ENCODE measurements at regions not wholly inside any gene's neighbourhood (a gene's known extent, or its start where the extent isn't known, plus 50 kb on each side); places are given as distances from the start of the nearest gene placed in this dataset.
"Not testable (repeated sequence)": the region's sequence is repeated elsewhere in the genome, so short reads cannot be mapped to it uniquely, and the experiment has no call there.

DNA sequence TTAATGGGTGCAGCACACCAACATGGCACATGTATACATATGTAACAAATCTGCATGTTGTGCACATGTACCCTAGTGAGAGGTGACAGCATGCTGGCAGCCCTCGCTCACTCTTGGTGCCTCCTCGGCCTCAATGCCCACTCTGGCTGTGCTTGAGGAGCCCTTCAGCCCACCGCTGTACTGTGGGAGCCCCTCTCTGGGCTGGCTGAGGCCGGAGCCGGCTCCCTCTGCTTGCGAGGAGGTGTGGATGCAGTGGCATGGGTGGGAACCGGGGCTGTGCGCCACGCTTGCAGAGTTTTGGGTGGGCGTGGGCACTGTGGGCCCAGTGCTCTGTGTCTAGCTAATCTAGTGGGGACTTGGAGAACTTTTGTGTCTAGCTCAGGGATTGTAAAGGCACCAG is 315.9 kb upstream of the MAN1A1 start:
- DNase-seq (ENCODE audit: low read depth); in situ Hi-C loops (cut with HindIII; ENCODE audit: low pct_unique_long_range_greater_than_20kb, low sequenced_read_pairs): not testable (repeated sequence)

DNA sequence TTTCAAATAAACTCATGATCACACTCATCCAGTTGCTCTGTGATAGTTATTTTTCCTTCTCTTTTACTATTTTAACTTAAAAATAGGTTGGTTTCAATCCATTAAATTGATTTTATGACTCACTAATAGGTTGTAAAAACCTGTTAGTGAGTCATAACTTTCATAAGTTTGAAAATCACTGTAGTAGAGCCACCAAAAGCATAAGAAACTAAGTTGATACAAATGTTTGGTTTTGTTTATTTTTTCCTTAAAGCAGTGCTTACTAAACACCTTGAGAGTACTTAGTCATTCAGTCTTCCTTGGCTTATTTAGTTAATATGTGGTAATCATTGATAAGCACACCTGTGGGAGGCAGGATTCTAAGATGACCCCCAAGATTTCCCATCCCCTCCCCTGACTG is 312.1 kb upstream of the MAN1A1 start:
- in situ Hi-C loops (cut with HindIII; ENCODE audit: low pct_unique_long_range_greater_than_20kb, low sequenced_read_pairs) = no loop called here
- DNase-seq (ENCODE audit: low read depth) = no peak

DNA sequence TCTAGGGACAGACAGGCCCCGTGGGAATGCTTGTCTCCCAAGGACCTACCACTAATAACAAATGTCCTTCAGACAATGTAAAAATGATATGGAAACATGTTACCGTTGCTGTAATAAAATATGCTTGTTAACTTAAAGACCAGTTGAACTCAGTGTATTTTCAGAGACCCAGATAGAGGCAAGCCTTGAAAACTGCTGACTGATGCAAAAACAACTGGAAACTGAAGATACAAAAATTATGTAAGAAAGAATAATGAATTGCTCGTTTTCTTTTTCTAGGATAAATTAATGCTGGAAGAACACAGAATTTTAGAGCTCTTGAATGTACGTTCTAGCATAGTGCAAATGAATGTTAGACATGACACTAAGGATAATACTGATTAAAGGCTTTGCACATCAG is 311.5 kb upstream of the MAN1A1 start:
- in situ Hi-C loops (cut with HindIII; ENCODE audit: low pct_unique_long_range_greater_than_20kb, low sequenced_read_pairs) = no loop called here
- no peak for DNase-seq (ENCODE audit: low read depth)

DNA sequence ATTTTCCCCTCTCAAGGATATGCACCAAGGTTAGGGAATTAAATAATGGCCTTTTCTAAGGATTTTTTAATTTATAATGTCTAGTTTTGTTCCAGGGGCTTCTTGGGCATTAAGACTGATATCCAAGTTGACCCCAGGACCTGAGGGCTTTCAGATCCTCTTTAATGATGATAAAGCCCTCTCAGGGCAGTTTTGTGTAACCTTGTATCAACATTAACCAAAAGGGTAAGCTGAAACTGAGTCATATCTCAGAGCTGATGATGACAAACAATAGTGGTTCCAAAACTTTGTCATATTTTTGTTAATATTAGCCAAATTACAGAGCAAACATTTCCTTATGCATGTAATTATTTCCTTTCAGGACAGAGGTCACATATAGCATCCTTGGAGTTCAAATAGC is 309.4 kb upstream of the MAN1A1 start:
- DNase-seq (ENCODE audit: low read depth) = no peak
- in situ Hi-C loops (cut with HindIII; ENCODE audit: low pct_unique_long_range_greater_than_20kb, low sequenced_read_pairs) = no loop called here

DNA sequence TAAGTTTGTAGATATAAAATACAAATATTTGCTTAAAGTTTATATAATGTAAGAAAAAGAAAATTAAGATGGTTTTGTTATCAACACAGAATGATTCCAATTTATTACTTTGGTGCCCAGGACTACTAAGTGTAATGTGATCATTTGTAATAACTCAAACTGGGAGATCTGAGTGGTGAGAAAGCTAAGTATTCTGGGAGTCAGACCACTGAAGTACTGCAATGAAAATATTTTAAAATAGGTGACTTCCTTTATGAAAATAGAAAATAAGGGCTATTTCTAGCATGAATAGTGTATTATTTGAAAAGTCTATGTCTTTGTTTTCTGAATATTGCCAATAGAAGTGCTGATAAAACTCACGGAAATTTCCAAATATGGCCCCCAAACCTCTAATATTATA is 305.6 kb upstream of the MAN1A1 start:
- in situ Hi-C loops (cut with HindIII; ENCODE audit: low pct_unique_long_range_greater_than_20kb, low sequenced_read_pairs) = no loop called here
- no peak for DNase-seq (ENCODE audit: low read depth)

DNA sequence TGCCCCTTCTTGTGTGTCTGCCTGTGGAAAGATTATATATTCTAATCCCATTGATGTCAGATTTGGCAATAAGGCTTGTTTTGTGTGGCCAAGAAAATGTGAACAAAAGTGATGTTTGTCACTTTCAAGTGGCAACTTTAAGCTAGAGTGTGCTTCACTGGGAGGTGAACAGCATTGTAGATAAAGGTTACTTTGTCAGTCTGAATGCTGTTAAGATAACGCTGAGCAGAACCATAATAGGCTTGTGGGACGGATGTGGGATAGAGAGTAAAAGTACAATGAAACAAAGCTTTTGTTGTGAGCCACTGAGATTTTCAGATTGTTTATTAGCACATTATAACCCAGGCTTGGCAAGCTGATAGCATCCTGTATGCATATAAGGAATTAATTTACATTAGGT is 303.8 kb upstream of the MAN1A1 start:
- DNase-seq (ENCODE audit: low read depth) = no peak
- in situ Hi-C loops (cut with HindIII; ENCODE audit: low pct_unique_long_range_greater_than_20kb, low sequenced_read_pairs) = no loop called here

DNA sequence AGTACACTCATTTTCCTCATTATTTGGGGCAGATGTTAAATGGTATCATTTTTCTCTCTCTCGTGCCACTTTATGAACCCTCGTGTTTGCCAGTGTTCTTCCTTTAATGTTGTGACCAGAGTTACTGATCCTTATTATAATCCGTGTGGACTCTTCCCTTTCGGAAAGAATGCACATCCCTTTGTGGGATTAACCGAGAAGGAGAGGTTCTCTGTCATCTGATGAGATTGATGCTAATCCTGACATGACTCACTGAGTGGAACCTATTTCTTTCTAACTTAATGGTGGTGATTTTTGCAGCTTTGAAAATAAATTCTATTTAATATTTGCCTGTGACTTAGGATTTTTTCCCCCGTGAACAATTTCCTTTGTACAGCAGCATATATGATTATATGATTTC is 300.0 kb upstream of the MAN1A1 start:
- in situ Hi-C loops (cut with HindIII; ENCODE audit: low pct_unique_long_range_greater_than_20kb, low sequenced_read_pairs) = no loop called here

DNA sequence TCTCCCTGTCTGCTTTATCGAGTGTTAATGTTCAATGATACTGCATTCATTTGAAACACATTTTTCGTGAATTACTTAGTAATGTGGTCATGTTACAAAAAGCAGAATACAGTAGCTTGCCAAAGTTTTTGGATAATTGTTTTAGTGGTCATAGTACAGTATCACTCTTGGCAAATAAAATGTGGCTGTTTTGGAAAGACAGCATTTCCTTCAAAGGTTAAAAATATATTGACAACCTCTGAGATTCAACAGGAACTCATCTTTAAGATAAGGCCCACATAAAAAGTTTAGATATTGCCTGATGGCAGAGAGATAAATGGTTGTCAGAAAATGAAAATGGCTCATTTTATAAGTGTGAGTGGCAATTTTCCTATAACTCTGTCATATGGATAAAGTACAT is 297.7 kb upstream of the MAN1A1 start:
- no peak for DNase-seq (ENCODE audit: low read depth)
- in situ Hi-C loops (cut with HindIII; ENCODE audit: low pct_unique_long_range_greater_than_20kb, low sequenced_read_pairs) = no loop called here

More for the DNA sequence above, 300.0 kb upstream of the MAN1A1 start:
- DNase-seq (ENCODE audit: low read depth) = no peak

DNA sequence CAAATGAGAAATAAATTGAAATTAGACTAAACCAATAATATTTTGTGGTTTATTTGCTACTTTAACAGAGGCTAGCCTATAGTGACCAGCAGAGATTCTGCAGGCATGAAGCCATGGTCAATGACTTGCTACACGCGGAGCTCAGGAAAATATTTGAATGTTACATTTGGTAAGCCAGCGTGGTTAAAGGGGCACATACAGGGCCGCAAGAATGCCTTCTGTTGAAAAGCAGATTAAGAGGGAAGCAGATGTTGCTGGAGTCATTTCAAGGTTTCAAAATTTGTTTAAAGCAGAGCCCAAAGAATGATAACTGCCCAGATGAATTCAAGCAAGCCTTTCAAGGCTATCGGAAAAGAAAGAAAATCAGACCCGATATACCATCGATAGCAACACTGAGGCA is 294.3 kb upstream of the MAN1A1 start:
- in situ Hi-C loops (cut with HindIII; ENCODE audit: low pct_unique_long_range_greater_than_20kb, low sequenced_read_pairs) = no loop called here
- no peak for DNase-seq (ENCODE audit: low read depth)

DNA sequence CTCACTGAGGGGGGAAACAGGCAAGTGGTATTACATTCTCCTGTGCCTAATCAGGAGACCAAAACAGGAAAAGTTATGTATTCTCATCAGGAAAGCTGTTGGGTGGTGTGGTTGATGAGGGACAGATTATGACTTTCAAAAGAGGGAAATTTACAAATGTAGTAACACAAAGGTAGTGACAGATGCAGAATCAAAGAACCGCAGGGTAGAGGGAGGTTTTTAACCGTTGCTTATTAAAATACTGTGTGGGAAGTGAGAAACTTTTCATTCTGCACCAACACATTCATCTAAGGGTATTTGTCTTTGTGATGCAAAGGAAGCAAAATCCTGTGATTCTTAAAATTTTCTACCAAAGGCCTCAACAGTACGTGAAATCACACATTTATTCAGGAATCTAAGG is 288.2 kb upstream of the MAN1A1 start:
- in situ Hi-C loops (cut with HindIII; ENCODE audit: low pct_unique_long_range_greater_than_20kb, low sequenced_read_pairs) = no loop called here
- DNase-seq (ENCODE audit: low read depth) = no peak

DNA sequence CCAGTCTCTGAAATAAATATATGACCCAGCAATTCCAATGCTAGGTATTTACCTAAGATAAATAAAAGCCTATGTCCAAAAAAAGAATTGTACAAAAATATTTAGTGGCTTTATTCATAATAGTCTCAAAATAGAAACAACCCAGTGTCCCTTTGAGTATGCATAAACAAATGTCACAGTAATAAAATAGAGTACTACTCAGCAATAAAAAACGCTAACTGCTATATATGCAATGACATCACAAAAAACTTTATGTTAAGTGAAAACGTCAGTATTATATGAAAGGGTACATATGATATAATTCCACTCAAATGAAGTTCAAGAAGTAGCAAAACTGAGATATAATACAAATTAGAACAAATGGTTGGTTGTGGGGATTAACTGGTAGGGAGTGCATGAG is 286.5 kb upstream of the MAN1A1 start:
- DNase-seq (ENCODE audit: low read depth) = no peak
- in situ Hi-C loops (cut with HindIII; ENCODE audit: low pct_unique_long_range_greater_than_20kb, low sequenced_read_pairs) = no loop called here

DNA sequence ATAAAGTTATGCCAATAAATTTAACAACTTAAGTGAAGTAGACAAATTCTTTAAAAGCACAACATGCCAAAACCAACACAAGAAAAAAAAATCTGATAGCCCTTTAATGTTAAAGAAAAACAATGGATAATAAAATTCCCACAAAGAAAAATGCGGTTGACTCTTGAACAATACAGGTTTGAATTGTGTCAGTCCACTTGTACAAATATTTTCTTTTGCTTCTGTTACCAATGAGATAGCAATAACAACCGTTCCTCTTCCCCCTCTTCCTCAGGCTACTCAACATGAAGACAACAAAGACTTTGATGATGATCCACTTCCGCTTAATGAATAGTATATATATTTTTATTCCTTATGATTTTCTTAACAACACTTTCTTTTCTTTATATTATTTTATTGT is 283.9 kb upstream of the MAN1A1 start:
- in situ Hi-C loops (cut with HindIII; ENCODE audit: low pct_unique_long_range_greater_than_20kb, low sequenced_read_pairs) = no loop called here
- no peak for DNase-seq (ENCODE audit: low read depth)

DNA sequence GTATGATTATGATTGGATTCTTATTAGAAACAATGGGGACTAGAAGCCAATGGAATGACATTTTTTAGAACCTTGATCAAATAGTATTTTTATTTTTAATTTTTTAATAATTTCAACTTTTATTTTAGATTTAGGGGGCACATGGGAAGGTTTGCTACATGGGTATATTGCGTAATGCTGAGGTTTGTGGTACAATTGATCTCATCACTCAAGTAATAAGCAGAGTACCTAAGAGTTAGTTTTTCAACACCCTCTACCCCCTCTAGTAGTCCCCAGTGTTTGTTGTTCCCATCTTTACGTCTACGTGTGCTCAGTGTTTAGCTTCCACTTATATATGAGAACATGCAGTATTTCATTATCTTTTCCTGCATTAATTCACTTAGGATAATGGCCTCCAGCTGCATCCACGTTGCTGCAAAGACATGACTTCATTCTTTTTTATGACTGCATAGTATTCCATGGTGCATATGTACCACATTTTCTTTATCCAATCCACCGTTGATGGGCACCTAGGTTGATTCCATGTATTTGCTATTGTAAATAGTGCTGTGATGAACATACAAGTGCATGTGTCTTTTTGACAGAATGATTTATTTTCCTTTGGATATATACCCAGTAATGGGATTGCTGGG is 281.1 kb upstream of the MAN1A1 start:
- in situ Hi-C loops (cut with HindIII; ENCODE audit: low pct_unique_long_range_greater_than_20kb, low sequenced_read_pairs) = no loop called here
- DNase-seq (ENCODE audit: low read depth) = no peak

DNA sequence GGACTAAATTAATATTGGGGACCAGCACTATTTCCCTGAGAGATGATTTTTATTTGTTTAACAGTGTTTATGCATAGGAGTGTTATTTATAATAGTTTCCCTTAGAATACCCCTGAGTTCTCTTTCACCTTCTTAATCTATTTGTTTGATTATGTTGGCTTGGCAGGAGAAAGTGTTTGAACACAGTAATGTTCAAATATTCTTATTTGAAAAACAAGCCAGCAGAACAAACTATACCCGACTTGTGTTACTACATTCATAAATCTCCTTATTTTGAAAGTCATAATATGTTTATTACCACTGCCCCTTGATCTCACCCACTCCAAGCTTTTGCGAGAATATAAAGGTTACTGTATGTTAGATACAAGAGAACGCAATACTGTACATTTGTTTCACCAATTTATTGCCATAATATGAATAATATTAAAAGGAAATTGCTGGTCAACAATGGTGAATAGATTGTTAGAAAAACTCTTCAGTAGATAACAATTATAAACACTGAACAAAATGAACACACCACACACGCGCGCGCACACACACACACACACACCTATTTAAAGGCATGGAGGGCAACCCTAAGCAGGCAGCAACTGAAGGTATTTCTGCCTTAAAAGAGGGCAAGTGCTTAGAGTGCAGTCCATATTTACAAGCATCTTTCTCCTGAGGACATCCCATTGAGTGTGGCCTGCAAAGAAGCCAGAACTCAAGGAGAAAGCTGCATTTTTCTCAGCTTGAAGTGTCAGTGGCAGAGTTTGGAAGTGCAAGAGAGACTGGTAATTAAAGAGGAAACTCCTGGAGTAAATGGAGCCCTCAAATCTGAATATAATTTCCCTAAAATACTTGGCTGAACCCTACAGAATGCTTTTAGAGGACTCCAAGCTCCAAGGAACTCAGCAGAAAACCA is 279.4 kb upstream of the MAN1A1 start:
- DNase-seq (ENCODE audit: low read depth) = no peak
- in situ Hi-C loops (cut with HindIII; ENCODE audit: low pct_unique_long_range_greater_than_20kb, low sequenced_read_pairs) = no loop called here

DNA sequence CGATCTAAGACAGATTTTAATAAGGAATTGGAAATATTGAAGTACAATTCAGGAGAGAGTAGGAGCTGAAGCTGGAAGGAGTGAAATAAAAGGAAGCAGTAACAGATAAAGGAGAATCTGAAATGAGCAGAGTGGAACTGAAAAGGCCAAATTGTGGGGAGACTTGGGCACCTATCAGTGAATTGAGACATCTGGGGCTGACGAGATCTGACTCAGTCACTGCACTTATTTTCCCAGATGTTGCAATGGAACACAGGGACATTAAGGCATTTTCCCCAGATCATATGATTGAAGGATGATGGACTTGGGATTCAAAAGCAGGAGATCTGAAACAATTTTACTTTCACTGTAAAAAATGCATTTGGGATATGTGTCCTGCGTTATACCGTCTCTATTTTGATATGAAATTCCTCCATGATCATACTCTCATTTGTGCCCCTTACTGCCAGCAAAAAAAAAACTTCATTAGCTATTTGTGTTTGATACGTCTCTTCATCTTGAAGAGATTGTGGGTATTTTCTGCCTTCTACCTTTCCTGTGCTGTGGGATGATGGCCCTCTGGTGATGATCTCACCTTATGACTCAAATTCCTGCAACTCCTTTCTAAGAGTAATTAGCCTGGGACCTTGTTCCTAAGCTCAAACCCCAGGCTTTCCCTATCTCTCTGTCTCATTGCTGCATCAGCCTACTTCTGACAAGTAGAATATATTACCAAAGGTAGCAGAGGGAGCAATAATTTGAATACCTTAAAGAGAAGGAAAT is 278.5 kb upstream of the MAN1A1 start:
- no peak for DNase-seq (ENCODE audit: low read depth)
- in situ Hi-C loops (cut with HindIII; ENCODE audit: low pct_unique_long_range_greater_than_20kb, low sequenced_read_pairs) = no loop called here

DNA sequence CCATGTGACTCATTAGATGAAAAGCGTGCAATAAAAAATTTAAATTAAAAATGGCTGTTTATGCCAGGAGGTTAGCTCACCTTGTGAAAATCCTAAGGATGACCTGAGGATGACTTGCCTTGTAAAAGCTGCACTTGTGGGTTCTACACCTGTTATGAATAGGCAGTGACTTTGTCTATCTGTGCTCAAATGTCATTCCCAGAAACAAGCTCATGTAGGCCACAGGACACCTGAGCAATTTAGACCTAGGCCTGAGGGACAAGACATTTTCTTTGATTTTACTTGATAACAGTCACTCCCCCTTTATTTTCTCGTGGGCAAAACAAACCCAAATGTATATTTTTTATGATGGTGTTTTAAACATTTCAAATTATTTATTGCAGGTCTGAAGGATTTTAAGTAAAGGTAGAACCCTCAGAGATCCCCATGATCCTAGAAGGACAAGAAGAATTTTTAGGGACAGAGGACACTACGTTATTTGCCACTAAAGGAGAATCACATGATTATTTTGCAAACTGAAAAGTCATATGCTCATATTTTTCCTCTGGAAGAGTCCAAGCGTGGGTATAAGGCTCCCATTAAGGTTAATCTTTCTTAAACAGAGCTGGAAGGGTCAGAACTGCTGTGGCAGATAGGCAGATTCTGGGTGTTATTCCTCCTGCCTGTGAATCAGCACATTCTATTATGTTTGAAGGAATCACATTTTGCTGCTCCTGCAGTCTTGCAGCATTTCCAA is 277.5 kb upstream of the MAN1A1 start:
- no peak for DNase-seq (ENCODE audit: low read depth)
- in situ Hi-C loops (cut with HindIII; ENCODE audit: low pct_unique_long_range_greater_than_20kb, low sequenced_read_pairs) = no loop called here

DNA sequence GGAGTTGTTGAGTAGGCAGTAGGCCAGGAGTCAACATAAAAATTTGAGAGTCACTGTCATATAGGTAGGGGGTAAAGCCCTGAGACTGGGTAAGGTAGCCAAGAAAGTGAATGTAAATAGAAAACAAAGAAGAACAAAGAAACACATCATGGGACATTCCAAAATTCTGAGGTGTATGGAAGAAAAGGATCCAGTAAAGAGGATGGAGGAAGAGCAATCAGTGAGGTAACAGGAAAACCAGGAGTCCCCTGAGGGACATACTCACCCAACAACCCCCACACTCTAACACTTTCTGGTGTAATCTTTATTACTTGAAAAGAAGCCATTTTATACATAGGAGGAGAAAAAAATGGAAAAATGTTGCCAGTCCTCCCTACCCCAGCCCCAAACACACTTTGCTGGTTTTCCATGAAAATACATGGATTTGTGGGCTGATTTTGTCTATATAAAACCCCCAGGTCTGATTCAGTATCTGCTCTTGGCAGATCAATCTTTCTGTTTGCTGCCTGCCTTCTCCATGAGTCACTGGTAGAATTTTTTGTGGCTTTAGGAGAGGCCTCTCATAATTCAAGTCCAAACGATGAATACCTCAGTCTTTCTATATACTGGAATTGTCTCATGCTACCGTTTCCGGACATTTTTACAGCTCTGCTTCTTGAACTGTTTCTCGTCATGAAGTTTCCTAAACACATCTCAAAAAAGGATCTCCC is 271.4 kb upstream of the MAN1A1 start:
- in situ Hi-C loops (cut with HindIII; ENCODE audit: low pct_unique_long_range_greater_than_20kb, low sequenced_read_pairs) = no loop called here
- DNase-seq (ENCODE audit: low read depth) = no peak

DNA sequence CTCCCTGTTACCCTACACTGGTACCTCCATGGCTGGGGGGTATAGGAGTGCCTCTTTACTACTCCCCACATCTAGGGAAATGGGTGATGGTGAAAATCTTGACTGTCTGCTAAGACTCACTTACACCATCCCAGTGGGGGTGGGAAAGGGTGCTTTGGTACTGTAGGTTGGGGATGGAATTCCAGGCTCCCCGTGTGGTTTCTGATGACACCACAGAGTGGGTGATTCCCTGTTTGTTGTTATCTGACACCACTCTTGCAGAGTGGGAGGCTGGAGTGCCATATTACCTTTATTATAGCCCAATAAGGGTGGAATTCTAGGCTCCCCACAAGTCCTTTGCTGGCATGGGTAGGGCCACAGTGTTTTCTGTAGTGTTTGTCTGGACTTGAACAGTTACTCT is 264.6 kb upstream of the MAN1A1 start:
- no peak for DNase-seq (ENCODE audit: low read depth)
- in situ Hi-C loops (cut with HindIII; ENCODE audit: low pct_unique_long_range_greater_than_20kb, low sequenced_read_pairs) = no loop called here
